NCI-H1930 (cell line): ENCODE measurements at regions not wholly inside any gene's neighbourhood (a gene's known extent, or its start where the extent isn't known, plus 50 kb on each side); places are given as distances from the start of the nearest gene placed in this dataset.
"Not testable (repeated sequence)": the region's sequence is repeated elsewhere in the genome, so short reads cannot be mapped to it uniquely, and the experiment has no call there.

Experiments used
- DNase-seq, 2 experiments: peaks; one replicate each; lab custom pipeline; 2025; lab: John Stamatoyannopoulos, UW

DNA sequence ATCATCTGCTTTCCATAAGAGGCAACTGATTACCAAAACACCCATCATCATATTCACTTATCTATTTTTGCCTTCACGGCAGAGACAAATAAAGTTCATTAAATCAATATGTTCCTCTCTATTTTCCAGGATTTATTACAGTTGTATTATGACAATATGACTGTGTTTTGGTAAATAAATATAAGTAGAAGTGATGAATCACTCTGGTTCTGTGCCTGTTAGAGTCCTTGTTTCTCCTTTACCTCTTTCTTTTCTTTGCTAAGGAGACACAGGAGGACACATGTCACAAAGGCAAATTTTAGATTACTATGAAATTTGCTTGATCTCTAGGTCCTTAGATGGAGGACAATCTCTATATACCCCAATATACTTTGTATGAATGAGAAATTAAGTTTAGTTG lies 152.6 kb upstream of the PLSCR5 start:
- no peak for DNase-seq

GRCh38 chr3:146750196-146750595 lies 145.1 kb upstream of the PLSCR5 start:
- no peak for DNase-seq

- DNase-seq = no peak
Measured at GRCh38 chr3:146747928-146748327, 142.8 kb upstream of the PLSCR5 start.

DNA sequence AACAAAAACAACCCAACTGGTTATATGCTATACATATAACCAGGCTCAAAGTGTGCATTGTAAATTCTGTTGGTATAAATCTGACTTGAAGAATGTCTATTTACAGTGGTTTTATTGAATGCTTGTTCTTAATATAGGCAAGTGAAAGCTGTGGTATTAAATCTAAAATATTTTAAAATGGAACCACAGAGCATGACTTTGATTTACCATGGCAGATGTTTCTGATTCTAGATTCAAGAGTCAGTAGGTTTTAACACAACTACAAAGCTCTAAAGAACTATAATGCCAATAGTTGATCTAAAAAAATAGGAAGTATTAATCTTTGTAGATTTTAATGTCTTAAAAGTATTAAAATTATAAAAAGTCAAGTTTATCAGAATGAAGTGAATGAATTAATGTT lies 141.9 kb upstream of the PLSCR5 start:
- no peak for DNase-seq

- DNase-seq = no peak
Measured at GRCh38 chr3:146746190-146746589, 141.0 kb upstream of the PLSCR5 start.

DNA sequence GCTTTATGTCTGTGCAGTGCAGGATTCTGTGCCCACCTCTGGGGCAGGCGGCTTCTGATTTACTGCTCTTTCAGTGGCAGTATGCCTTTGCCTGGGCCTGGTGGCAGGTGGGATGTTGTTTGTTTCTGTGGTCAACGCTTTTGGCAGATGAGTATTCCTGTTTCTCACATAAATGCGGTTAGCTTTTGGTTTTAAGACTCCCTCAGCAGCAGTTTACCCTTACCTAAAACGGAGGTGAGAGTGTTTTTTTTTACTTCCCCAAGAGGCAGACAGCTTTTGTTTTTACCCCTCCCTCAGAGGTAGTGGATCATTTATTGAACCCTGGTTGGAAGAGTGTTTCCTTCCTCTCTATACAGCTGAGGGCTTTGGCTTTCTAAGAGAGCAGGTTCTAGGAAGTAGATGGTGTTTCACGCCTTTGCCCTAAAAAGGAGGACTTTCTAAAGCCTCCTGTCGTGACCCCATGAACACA lies 134.1 kb upstream of the PLSCR5 start:
- DNase-seq = no peak

DNA sequence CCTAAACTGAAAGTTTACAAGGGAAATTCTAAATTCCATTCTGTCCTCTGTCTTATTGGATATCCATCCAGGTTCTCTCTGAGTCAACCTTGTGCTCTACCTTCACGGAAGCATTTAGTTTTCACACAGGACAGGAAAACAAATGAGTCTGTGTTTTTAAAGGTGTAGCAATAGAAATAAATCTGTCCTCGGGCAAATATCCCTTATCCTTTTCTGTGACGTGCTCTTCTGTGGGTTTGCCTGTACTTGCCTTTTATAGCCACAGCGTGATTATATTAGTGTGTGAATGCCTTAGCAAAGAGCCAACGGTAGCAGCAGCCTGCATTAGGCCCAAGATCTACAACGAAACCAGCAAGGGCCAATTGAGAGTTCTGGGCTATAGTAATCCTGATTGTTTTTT lies 127.2 kb upstream of the PLSCR5 start:
- no peak for DNase-seq

DNA sequence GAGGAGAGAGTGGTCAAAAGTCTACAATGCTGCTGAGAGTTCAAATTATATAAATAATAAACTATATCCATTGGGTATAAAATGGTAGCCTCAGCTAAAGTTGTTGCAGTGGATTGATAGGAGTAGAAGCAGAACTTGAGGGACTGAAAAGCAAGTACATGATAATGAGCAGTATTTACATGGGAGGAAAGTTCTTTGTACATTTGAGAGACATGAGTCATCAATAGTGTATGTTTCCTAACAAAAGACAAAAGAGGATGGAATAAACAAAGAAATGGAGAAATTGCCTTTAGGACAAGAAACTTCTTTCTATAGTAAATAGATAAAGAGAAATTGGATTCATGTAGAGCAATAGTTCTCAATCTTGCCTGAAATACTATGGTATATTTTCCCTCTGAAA lies 110.0 kb upstream of the PLSCR5 start:
- no peak for DNase-seq

GRCh38 chr3:146712806-146713205 lies 107.7 kb upstream of the PLSCR5 start:
- no peak for DNase-seq

DNA sequence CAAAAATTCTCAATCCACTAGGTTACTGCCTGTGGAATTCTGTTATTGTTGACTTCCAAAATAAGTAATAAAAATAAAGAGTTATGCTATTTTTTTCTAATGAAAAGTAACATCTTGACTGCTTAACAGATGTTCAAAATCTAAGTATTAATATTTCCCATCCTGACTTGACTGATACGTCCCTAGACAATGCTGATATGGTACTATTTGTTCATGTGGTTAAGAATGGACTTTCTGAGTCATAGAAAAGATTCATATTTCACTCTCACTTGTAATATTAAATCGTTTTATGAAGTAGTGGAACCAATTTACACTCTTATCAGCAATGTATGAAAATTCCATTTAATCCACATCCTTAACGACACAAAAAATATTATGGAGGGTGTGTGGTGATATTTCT lies 104.8 kb upstream of the PLSCR5 start:
- no peak for DNase-seq

GRCh38 chr3:146705225-146705624 lies 100.1 kb upstream of the PLSCR5 start:
- no peak for DNase-seq

- no peak for DNase-seq
Measured at GRCh38 chr3:146702237-146702636, 97.1 kb upstream of the PLSCR5 start.

- DNase-seq = no peak
Measured at GRCh38 chr3:146701246-146701645, 96.1 kb upstream of the PLSCR5 start.

DNA sequence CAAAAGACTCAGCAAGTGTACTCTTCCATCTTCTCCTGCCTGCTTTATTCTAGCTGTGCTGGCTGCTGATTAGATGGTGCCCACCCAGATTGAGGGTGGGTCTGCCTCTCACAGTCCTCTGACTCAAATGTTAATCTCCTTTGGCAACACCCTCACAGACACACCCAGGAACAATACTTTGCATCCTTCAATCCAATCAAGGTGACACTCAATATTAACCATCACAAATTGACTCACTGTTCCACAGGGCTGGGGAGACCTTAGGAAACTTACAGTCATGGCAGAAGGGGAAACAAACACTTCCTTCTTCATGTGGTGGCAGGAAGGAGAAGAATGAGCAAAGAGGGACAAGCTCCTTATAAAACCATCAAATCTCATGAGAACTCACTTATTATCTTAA lies 94.9 kb upstream of the PLSCR5 start:
- DNase-seq = not testable (repeated sequence)

- no peak for DNase-seq
Measured at GRCh38 chr3:146692254-146692653, 87.1 kb upstream of the PLSCR5 start.

DNA sequence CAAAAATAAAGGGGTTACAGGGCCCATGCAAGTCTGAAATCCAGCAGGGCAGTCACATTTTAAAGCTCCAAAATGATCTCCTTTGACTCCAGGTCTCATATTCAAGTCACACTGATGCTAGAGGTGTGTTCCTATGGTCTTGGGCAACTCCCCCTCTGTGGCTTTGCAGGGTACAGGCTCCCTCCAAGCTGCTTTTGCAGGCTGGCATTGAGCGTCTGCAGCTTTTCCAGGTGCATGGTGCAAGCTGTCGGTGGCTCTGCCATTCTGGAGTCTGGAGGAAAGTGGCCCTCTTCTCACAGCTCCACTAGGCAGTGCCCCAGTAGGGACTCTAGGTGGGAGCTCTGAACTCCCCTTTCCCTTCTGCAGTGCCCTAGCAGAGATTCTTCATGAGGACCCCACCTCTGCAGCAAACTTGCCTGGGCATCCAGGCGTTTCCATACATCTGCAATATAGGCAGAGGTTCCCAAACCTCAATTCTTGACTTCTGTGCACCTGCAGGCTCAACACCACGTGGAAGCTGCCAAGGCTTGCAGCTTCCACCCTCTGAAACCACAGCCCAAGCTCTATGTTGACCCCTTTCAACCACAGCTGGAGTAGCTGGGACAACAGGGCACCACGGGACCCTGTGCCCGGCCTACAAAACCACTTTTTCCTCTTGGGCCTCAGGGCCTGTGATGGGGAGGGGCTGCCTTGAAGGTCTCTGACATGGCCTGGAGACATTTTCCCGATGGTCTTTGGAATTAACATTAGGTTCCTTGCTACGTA lies 80.1 kb upstream of the PLSCR5 start:
- no peak for DNase-seq

GRCh38 chr3:146682171-146682570 lies 77.0 kb upstream of the PLSCR5 start:
- peak; percentile 23 to 41 for DNase-seq

DNA sequence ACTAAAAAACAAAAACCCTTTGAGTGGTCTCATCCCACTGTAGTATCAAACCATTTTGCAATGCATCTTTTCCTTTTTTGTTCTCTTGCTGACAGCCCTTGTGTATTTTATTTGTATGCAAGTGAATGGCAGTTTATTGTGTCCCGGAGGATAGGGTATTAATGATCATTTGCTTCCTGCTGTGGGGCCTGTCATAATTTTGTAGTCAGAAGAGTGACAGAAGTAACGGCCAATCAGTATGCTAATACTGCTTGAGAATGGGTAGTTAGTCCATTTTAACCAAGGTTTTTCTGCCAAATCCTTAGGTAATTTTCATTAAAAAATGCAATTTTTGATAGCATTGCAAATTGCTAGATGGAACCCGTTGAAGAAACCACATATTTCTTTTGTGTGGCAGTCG lies 75.5 kb upstream of the PLSCR5 start:
- DNase-seq = peak in 1 of 2 experiments; percentile 14

- DNase-seq = no peak
Measured at GRCh38 chr3:146679995-146680394, 74.8 kb upstream of the PLSCR5 start.

GRCh38 chr3:146679191-146679590 lies 74.0 kb upstream of the PLSCR5 start:
- DNase-seq = no peak

GRCh38 chr3:146672941-146673340 lies 67.8 kb upstream of the PLSCR5 start:
- DNase-seq = no peak

DNA sequence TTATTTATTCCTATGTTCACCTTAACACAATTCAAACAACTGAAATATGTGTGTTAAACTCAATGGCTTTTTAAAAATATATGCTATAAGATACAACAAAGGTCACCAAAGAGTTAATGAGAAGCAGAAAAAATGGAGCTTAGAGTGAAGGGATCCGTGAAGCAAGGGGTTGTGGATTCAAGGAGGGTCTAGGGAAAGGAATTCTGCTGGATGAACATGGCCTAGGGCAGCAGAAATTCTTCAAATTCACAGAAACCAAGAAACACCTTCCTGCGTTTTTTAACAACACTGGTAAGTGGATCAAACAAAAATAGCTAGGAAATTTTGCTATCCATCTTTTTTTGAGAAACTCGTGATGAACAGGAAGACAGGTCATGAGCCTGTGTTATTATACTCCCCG lies 59.3 kb upstream of the PLSCR5 start:
- DNase-seq = no peak

DNA sequence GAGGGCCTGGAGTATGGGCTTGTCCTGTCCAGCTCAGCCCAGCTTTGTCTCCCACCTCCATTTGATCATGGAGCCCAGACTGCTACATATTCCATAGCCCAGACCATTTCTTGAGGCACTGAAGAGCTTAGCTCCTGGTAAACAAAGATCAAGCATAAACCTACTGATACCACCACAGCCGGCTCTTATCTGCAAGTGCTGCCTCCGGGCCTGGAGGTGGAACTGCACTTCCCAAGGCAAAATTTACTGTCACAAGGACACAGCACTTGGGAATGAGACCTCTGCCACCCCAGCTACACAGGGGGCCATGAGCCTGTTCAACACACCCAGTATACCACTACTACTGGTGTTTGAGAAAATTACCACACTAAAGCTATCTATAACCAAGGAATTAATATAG lies 53.7 kb upstream of the PLSCR5 start:
- no peak for DNase-seq

DNA sequence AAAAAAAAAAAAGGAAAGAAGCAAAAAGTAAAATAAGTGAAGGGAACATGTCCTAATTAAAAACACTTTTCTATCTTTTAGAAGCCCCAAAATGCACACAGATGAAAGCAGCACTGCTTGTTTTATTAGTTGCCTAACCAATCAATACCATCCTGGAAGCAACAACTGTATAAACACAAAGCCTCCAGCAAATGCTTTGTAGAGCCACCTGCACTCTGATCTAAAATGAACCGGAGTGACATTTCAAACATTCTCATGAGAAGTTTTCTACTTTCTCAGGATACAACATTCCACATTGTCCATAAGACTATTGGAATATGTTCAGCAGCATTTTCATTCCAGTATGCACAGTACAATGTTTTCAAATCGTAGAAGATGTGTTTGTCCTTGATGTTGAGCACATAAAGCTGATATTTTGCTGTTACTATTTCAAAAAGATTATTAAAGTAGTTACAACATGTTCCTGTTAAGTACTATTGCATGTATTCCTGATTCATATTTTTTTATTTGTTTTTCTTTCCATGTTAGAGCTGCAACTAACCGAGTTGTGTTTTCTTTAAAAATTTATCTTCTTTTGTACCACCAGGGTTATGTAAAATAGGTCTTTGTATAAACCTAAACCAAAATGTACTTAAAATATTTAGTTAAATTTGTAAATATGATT lies 50.3 kb upstream of the PLSCR5 start:
- DNase-seq = no peak
